Left ventricle myocardium inferior (tissue), 1 donor: ENCODE measurements at regions not wholly inside any gene's neighbourhood (a gene's known extent, or its start where the extent isn't known, plus 50 kb on each side); places are given as distances from the start of the nearest gene placed in this dataset.

ENCODE experiments used
- DNase-seq: peaks from one replicate; pipeline ENCODE4 v3.0.0-alpha.2; 2020
- H3K27ac ChIP-seq: fragments of 200-600 bp; replicated peaks from 2 replicates; pipeline ENCODE4 v1.8.0; 2021
- H3K27me3 ChIP-seq: fragments of 200-600 bp; 2 replicates; pipeline ENCODE4 v1.8.0; 2021; ENCODE audit warnings: low read depth
- H3K36me3 ChIP-seq: fragments of 200-600 bp; 2 replicates; pipeline ENCODE4 v1.8.0; 2021
- H3K4me1 ChIP-seq: fragments of 200-600 bp; 2 replicates; pipeline ENCODE4 v1.8.0; 2021
- H3K4me3 ChIP-seq: fragments of 200-600 bp; 2 replicates; pipeline ENCODE4 v1.8.0; 2021; ENCODE audit warnings: mild to moderate bottlenecking, moderate library complexity
- H3K9me3 ChIP-seq: fragments of 200-600 bp; replicated peaks from 2 replicates; pipeline ENCODE4 v1.8.0; 2021
- CTCF ChIP-seq: fragments of 200-600 bp; IDR thresholded peaks from 2 replicates; pipeline ENCODE4 v1.8.0; 2021; ENCODE audit warnings: antibody characterized with exemption, mild to moderate bottlenecking, borderline replicate concordance
- intact Hi-C: fragments of 100-400 bp; cut with micrococcal nuclease; formaldehyde crosslinking; loops from one replicate; pipeline ENCODE4 v1.11.0; 2022
- donor health status: DM: no; HTN: yes; CAD: no; lungs with severe emphysema.

DNA sequence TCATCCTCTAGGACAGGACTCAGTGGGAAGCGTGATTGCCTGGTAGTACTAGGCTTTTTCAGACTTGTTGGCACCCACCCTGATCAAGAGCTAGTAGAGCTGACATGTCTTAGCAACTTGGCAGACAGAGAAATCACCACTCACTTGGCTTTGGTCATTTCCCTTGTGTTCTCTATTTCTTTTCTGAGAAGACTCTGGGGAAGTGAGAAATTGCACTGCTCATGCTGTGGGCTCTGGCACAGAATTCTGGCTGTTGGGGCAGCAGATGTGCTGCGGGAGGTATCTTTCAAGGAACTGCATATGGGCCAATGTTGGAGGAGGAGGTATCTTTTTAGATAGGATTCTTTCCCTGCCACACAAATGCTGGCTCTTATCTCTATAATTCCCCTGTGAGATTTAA is 529.1 kb upstream of the MEX3C start:
- H3K9me3 ChIP-seq, result peaks cover 13% of the 10 kb centered on the region

GRCh38 chr18:51727780-51728179 is 530.3 kb upstream of the MEX3C start:
- H3K36me3 ChIP-seq, result no peaks in the 10 kb centered on the region
- H3K27ac ChIP-seq, result no peak overlapping the region
- intact Hi-C loops, result no loop called here
- no peak for DNase-seq
- no peak for TF ChIP-seq CTCF
- H3K4me1 ChIP-seq, result no peaks in the 10 kb centered on the region
- peaks cover 5% of the 10 kb centered on the region for H3K27me3 ChIP-seq
- H3K4me3 ChIP-seq, result no peak overlapping the region
- peaks cover 13% of the 10 kb centered on the region for H3K9me3 ChIP-seq

More for the DNA sequence above, 529.1 kb upstream of the MEX3C start:
- Histone ChIP-seq H3K36me3 (no peaks in the 10 kb centered on the region), H3K27ac (no peak overlapping the region), H3K4me3 (no peak overlapping the region), H3K27me3 (peaks cover 5% of the 10 kb centered on the region), H3K4me1 (no peaks in the 10 kb centered on the region)
- no peak for DNase-seq
- no peak for TF ChIP-seq CTCF
- intact Hi-C loops, result no loop called here

GRCh38 chr18:51731070-51731469 is 533.6 kb upstream of the MEX3C start:
- Histone ChIP-seq H3K36me3 (no peaks in the 10 kb centered on the region), H3K9me3 (peaks cover 13% of the 10 kb centered on the region), H3K4me1 (no peaks in the 10 kb centered on the region), H3K27me3 (peaks cover 5% of the 10 kb centered on the region), H3K4me3 (no peak overlapping the region), H3K27ac (no peak overlapping the region)
- TF ChIP-seq CTCF, result no peak
- no peak for DNase-seq
- intact Hi-C loops, result no loop called here

DNA sequence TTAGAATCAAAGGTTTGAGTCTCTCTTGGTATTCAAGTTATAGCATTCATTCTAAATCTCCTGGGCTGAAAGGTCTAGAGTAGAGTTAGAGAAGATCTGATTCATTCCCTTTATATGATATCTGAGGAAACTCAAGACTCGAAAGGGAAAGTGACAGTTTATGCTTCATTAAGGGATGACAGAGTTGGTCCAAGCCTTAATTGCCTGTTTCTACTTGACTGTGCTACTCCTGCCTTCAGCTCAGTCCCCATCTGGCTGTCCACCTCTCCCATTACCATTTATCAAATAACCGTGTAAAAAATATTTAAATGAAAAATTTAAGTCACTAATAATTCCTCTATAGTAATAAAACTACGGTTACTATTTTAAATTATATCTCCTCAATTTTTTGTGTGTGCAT is 537.1 kb upstream of the MEX3C start:
- no peak overlapping the region for H3K4me3 ChIP-seq
- peaks cover 2% of the 10 kb centered on the region for H3K9me3 ChIP-seq
- no peak for TF ChIP-seq CTCF
- intact Hi-C loops, result no loop called here
- DNase-seq, result no peak
- H3K4me1 ChIP-seq, result no peaks in the 10 kb centered on the region
- no peaks in the 10 kb centered on the region for H3K36me3 ChIP-seq
- peaks cover 5% of the 10 kb centered on the region for H3K27me3 ChIP-seq
- no peak overlapping the region for H3K27ac ChIP-seq

- Histone ChIP-seq H3K9me3 (peaks cover 12% of the 10 kb centered on the region), H3K36me3 (no peaks in the 10 kb centered on the region), H3K4me3 (no peak overlapping the region), H3K27ac (no peak overlapping the region), H3K27me3 (no peaks in the 10 kb centered on the region), H3K4me1 (no peaks in the 10 kb centered on the region)
- intact Hi-C loops, result no loop called here
- DNase-seq, result no peak
- TF ChIP-seq CTCF, result no peak
Observed at GRCh38 chr18:51739044-51739666, 541.7 kb upstream of the MEX3C start.
